ENCODE measurements at regions not wholly inside any gene's neighbourhood (a gene's known extent, or its start where the extent isn't known, plus 50 kb on each side); places are given as distances from the start of the nearest gene placed in this dataset.

DNA sequence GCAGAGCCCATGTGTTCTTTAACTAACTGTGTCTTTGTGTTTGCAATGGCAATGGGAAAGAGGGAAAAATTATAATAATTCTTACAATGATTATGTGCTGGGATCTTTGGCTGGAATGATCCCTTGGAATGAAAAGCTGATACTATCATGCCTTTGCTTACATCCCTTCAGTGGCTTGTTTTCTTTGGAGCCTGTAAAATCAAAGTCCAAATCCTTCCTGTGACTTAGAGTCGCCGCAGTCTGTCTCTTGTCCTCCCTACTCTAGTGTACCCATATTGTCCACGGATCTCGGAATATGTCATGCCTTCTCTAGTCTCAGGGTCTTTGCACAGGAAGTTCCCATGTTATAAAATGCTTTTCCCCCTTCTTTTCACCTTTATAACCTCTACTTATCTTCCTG is 111.7 kb upstream of the MAF start:
- intact Hi-C loops (cut with micrococcal nuclease): no loop called here
- no TSS peak for BruUV-seq (replicated peaks)
- H3K79me2 ChIP-seq (ENCODE audit: control insufficient read depth, insufficient read depth, low read length): no peaks in the 10 kb centered on the region

DNA sequence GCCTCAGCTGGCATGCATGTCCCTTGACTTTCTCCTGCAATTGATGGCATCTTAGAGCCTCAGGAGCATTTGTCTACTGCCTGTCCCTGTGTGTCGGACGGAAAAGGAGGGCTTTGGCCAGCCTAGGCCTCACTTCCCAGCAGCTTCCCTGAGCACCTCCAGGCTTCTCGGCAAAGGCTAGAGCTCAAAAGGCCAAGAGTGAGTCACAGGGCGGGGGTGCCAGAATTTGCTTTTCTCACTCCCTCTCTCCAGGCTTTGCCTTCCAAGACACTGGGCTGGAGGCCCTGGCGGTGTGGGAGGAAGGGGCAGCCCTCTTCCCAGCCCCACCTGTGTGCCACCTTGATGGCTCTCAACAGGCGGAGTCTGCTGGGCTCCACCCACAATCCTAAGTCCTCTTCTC is 107.3 kb upstream of the MAF start:
- Histone ChIP-seq H4K20me1 (replicated peaks; ENCODE audit: control insufficient read depth, extremely low read depth, insufficient read depth, low read length) (no peaks in the 10 kb centered on the region), H3K9me1 (replicated peaks; ENCODE audit: control insufficient read depth, extremely low read depth, insufficient read depth, low read length) (no peaks in the 10 kb centered on the region), H3K36me3 (ENCODE audit: control insufficient read depth in 2 of 2, extremely low read depth in 1 of 2, insufficient read depth in 2 of 2, low read length in 2 of 2) (no peaks in the 10 kb centered on the region), H2AFZ (ENCODE audit: low read depth, low read length) (no peak overlapping the region), H3K79me2 (ENCODE audit: control insufficient read depth, insufficient read depth, low read length) (no peaks in the 10 kb centered on the region), H3K4me3 (replicated peaks in 1 of 3; ENCODE audit: insufficient read depth in 1 of 3, low read depth in 1 of 3, low read length in 3 of 3) (no peak overlapping the region), H3K4me1 (ENCODE audit: control insufficient read depth, extremely low read depth, insufficient read depth, low read length) (no peaks in the 10 kb centered on the region), H3K4me2 (ENCODE audit: insufficient read depth, low read length) (no peak overlapping the region), H3K27me3 (ENCODE audit: control insufficient read depth in 2 of 2, insufficient read depth in 2 of 2, low read length in 2 of 2) (no peaks in the 10 kb centered on the region), H3K27ac (ENCODE audit: insufficient read depth, low read depth, low read length) (no peak overlapping the region), H3K9me3 (replicated peaks; ENCODE audit: control insufficient read depth, insufficient read depth, low read length) (peaks cover 3% of the 10 kb centered on the region), H3K9ac (replicated peaks; ENCODE audit: extremely low read depth, insufficient read depth, low read length) (no peak overlapping the region)
- FAIRE-seq (no peak), DNase-seq (ENCODE audit: low read depth, low spot score) (no peak)
- dilution Hi-C loops (cut with MboI; ENCODE audit: extremely low pct_ligation_motif_present, low sequenced_read_pairs) (no loop called here), intact Hi-C loops (cut with micrococcal nuclease) (no loop called here)
- ChIA-PET CTCF (no interaction called here), POLR2A (no interaction called here)
- no TSS peak for BruUV-seq (replicated peaks)
- TF ChIP-seq, protein P1, sequence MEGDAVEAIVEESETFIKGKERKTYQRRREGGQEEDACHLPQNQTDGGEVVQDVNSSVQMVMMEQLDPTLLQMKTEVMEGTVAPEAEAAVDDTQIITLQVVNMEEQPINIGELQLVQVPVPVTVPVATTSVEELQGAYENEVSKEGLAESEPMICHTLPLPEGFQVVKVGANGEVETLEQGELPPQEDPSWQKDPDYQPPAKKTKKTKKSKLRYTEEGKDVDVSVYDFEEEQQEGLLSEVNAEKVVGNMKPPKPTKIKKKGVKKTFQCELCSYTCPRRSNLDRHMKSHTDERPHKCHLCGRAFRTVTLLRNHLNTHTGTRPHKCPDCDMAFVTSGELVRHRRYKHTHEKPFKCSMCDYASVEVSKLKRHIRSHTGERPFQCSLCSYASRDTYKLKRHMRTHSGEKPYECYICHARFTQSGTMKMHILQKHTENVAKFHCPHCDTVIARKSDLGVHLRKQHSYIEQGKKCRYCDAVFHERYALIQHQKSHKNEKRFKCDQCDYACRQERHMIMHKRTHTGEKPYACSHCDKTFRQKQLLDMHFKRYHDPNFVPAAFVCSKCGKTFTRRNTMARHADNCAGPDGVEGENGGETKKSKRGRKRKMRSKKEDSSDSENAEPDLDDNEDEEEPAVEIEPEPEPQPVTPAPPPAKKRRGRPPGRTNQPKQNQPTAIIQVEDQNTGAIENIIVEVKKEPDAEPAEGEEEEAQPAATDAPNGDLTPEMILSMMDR (IDR thresholded peaks at IDR 0.05; ENCODE audit: extremely low read depth in 1 of 2, insufficient read depth in 1 of 2, low read depth in 1 of 2, low read length in 2 of 2): no peak

More for the DNA sequence above, 111.7 kb upstream of the MAF start:
- no peak for TF ChIP-seq POLR2A (IDR thresholded peaks at IDR 0.05; ENCODE audit: low read depth, low read length)
- TF ChIP-seq GATA2 (IDR thresholded peaks at IDR 0.05; ENCODE audit: insufficient read depth, insufficient read length, low read depth, low read length): no peak
- no peak for TF ChIP-seq EZH2 (IDR thresholded peaks at IDR 0.05; ENCODE audit: borderline replicate concordance, low read depth, low read length, severe bottlenecking)
- TF ChIP-seq, protein P1 (IDR thresholded peaks at IDR 0.05; ENCODE audit: extremely low read depth in 1 of 2, insufficient read depth in 1 of 2, low read depth in 1 of 2, low read length in 2 of 2): no peak
- TF ChIP-seq, protein P2, sequence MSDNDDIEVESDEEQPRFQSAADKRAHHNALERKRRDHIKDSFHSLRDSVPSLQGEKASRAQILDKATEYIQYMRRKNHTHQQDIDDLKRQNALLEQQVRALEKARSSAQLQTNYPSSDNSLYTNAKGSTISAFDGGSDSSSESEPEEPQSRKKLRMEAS (IDR thresholded peaks at IDR 0.05; ENCODE audit: insufficient read depth, insufficient read length): no peak
- TF ChIP-seq FOS (IDR thresholded peaks at IDR 0.05; ENCODE audit: borderline replicate concordance, insufficient read depth, low read length): no peak
- TF ChIP-seq JUN (IDR thresholded peaks at IDR 0.05; ENCODE audit: borderline replicate concordance, insufficient read depth, insufficient read length, low read depth): no peak
- TF ChIP-seq MYC (IDR thresholded peaks at IDR 0.05; ENCODE audit: low read depth, low read length): no peak
- no peak for FAIRE-seq
- Histone ChIP-seq H3K9me3 (replicated peaks; ENCODE audit: control insufficient read depth, insufficient read depth, low read length) (no peaks in the 10 kb centered on the region), H3K27me3 (ENCODE audit: control insufficient read depth in 2 of 2, insufficient read depth in 2 of 2, low read length in 2 of 2) (no peaks in the 10 kb centered on the region), H3K27ac (ENCODE audit: insufficient read depth, low read depth, low read length) (no peak overlapping the region), H3K4me1 (ENCODE audit: control insufficient read depth, extremely low read depth, insufficient read depth, low read length) (no peaks in the 10 kb centered on the region), H3K4me2 (ENCODE audit: insufficient read depth, low read length) (no peak overlapping the region), H3K9me1 (replicated peaks; ENCODE audit: control insufficient read depth, extremely low read depth, insufficient read depth, low read length) (no peaks in the 10 kb centered on the region), H3K4me3 (replicated peaks in 1 of 3; ENCODE audit: insufficient read depth in 1 of 3, low read depth in 1 of 3, low read length in 3 of 3) (no peak overlapping the region), H3K9ac (replicated peaks; ENCODE audit: extremely low read depth, insufficient read depth, low read length) (no peak overlapping the region), H2AFZ (ENCODE audit: low read depth, low read length) (no peak overlapping the region), H3K36me3 (ENCODE audit: control insufficient read depth in 2 of 2, extremely low read depth in 1 of 2, insufficient read depth in 2 of 2, low read length in 2 of 2) (no peaks in the 10 kb centered on the region), H4K20me1 (replicated peaks; ENCODE audit: control insufficient read depth, extremely low read depth, insufficient read depth, low read length) (no peaks in the 10 kb centered on the region)
- ChIA-PET CTCF (no interaction called here), POLR2A (no interaction called here)
- DNase-seq (ENCODE audit: low read depth, low spot score): no peak
- dilution Hi-C loops (cut with MboI; ENCODE audit: extremely low pct_ligation_motif_present, low sequenced_read_pairs): no loop called here

Data from endothelial cell of umbilical vein (primary cell).